DOHH2 (cell line): ENCODE measurements at regions not wholly inside any gene's neighbourhood (a gene's known extent, or its start where the extent isn't known, plus 50 kb on each side); places are given as distances from the start of the nearest gene placed in this dataset.

ENCODE experiments used
- H3F3A ChIP-seq: fragments of 200-600 bp; sonication (generic), shearing (Covaris generic); 2 replicates; pipeline ENCODE4 v1.6.0; 2016; ENCODE audit warnings: antibody characterized with exemption, mild to moderate bottlenecking; ENCODE audit not compliant: control insufficient read depth, insufficient read depth
- H3K27ac ChIP-seq: fragments of 200-600 bp; sonication (generic); 2 replicates; pipeline ENCODE4 v1.5.1; 2014; ENCODE audit warnings: low read depth, mild to moderate bottlenecking, low read length, moderate library complexity
- H3K27me3 ChIP-seq: fragments of 200-600 bp; sonication (generic); 2 replicates; pipeline ENCODE4 v1.6.1; 2014; ENCODE audit warnings: mild to moderate bottlenecking, low read length, mixed read lengths; ENCODE audit not compliant: control insufficient read depth
- H3K36me3 ChIP-seq: fragments of 200-600 bp; sonication (generic); 2 replicates; pipeline ENCODE4 v1.6.1; 2014; ENCODE audit warnings: mild to moderate bottlenecking, low read length, moderate library complexity, mixed read lengths; ENCODE audit not compliant: control insufficient read depth
- H3K4me1 ChIP-seq: fragments of 200-600 bp; sonication (generic); 2 replicates; pipeline ENCODE4 v1.6.1; 2014; ENCODE audit warnings: mild to moderate bottlenecking, low read length, mixed read lengths; ENCODE audit not compliant: control insufficient read depth
- H3K4me2 ChIP-seq: fragments of 200-600 bp; sonication (generic); 2 replicates; pipeline ENCODE4 v1.6.0; 2014; ENCODE audit warnings: mild to moderate bottlenecking, low read length, moderate library complexity
- H3K4me3 ChIP-seq: fragments of 200-600 bp; sonication (generic); 2 replicates; pipeline ENCODE4 v1.5.1; 2014; ENCODE audit warnings: mild to moderate bottlenecking, low read length, mixed read lengths
- H3K79me2 ChIP-seq: fragments of 200-600 bp; sonication (generic); 2 replicates; pipeline ENCODE4 v1.6.1; 2014; ENCODE audit warnings: mild to moderate bottlenecking, low read length, mixed read lengths; ENCODE audit not compliant: control insufficient read depth
- H3K9me2 ChIP-seq: fragments of 200-600 bp; sonication (generic); replicated peaks from 2 replicates; pipeline ENCODE4 v1.6.1; 2014; ENCODE audit warnings: mild to moderate bottlenecking, low read length, mixed read lengths; ENCODE audit not compliant: control insufficient read depth
- H3K9me3 ChIP-seq: fragments of 200-600 bp; sonication (generic); 2 replicates; pipeline ENCODE4 v1.6.1; 2014; ENCODE audit warnings: antibody characterized with exemption, low read length, mixed read lengths; ENCODE audit not compliant: control insufficient read depth, insufficient read depth
- H4K20me1 ChIP-seq: fragments of 200-600 bp; sonication (generic); 2 replicates; pipeline ENCODE4 v1.6.0; 2014; ENCODE audit warnings: low read depth, mild to moderate bottlenecking, antibody characterized with exemption, low read length, moderate library complexity; ENCODE audit not compliant: control insufficient read depth, insufficient read depth
- CTCF ChIP-seq: fragments of 200-600 bp; sonication (generic); IDR thresholded peaks from one replicate; pipeline ENCODE4 v1.5.1; 2014; ENCODE audit warnings: antibody characterized with exemption, mild to moderate bottlenecking, low read depth, low read length; ENCODE audit not compliant: poor library complexity, severe bottlenecking
- EZH2phosphoT487 ChIP-seq: fragments of 200-600 bp; sonication (generic); IDR thresholded peaks from 2 replicates; pipeline ENCODE4 v1.6.1; 2017; ENCODE audit warnings: borderline replicate concordance, mild to moderate bottlenecking, antibody characterized with exemption, low read length, moderate library complexity, mixed read lengths

- H3K9me2 ChIP-seq = no peaks in the 10 kb centered on the region
- no peak for TF ChIP-seq CTCF
- no peak for TF ChIP-seq EZH2phosphoT487
- H3K4me3 ChIP-seq = no peak overlapping the region
These were observed 181.7 kb upstream of the FAR2 start for GRCh38 chr12:28967426-28967825.

GRCh38 chr12:28973491-28973890 is 175.6 kb upstream of the FAR2 start:
- no peaks in the 10 kb centered on the region for H3K27me3 ChIP-seq

More at GRCh38 chr12:28967426-28967825, 181.7 kb upstream of the FAR2 start:
- Histone ChIP-seq H3K9me3 (no peaks in the 10 kb centered on the region), H4K20me1 (no peaks in the 10 kb centered on the region), H3K79me2 (no peaks in the 10 kb centered on the region), H3K27me3 (no peaks in the 10 kb centered on the region), H3K36me3 (no peaks in the 10 kb centered on the region), H3K4me1 (no peaks in the 10 kb centered on the region), H3F3A (no peaks in the 10 kb centered on the region), H3K4me2 (no peak overlapping the region), H3K27ac (no peak overlapping the region)

GRCh38 chr12:28974166-28974565 is 174.9 kb upstream of the FAR2 start:
- Histone ChIP-seq H3K36me3 (no peaks in the 10 kb centered on the region), H3K9me3 (no peaks in the 10 kb centered on the region), H3F3A (no peaks in the 10 kb centered on the region), H3K27me3 (no peaks in the 10 kb centered on the region), H3K27ac (no peak overlapping the region), H4K20me1 (no peaks in the 10 kb centered on the region), H3K9me2 (no peaks in the 10 kb centered on the region), H3K4me2 (no peak overlapping the region), H3K4me3 (no peak overlapping the region), H3K79me2 (no peaks in the 10 kb centered on the region), H3K4me1 (no peaks in the 10 kb centered on the region)
- TF ChIP-seq CTCF (no peak), EZH2phosphoT487 (no peak)

More at GRCh38 chr12:28973491-28973890, 175.6 kb upstream of the FAR2 start:
- H3K4me3 ChIP-seq = no peak overlapping the region
- H3K9me3 ChIP-seq = no peaks in the 10 kb centered on the region
- no peaks in the 10 kb centered on the region for H3K36me3 ChIP-seq
- no peaks in the 10 kb centered on the region for H3K79me2 ChIP-seq
- no peak overlapping the region for H3K27ac ChIP-seq
- no peaks in the 10 kb centered on the region for H3K9me2 ChIP-seq
- no peaks in the 10 kb centered on the region for H4K20me1 ChIP-seq
- H3K4me1 ChIP-seq = no peaks in the 10 kb centered on the region
- TF ChIP-seq EZH2phosphoT487 = no peak
- no peak for TF ChIP-seq CTCF
- no peaks in the 10 kb centered on the region for H3F3A ChIP-seq
- no peak overlapping the region for H3K4me2 ChIP-seq
